HUES6 (cell line): ENCODE measurements at regions not wholly inside any gene's neighbourhood (a gene's known extent, or its start where the extent isn't known, plus 50 kb on each side); places are given as distances from the start of the nearest gene placed in this dataset.
"Not testable (repeated sequence)": the region's sequence is repeated elsewhere in the genome, so short reads cannot be mapped to it uniquely, and the experiment has no call there.

ENCODE experiments used
- H3K27ac ChIP-seq: 2 replicates; pipeline ENCODE4 v1.7.0; 2013; ENCODE audit warnings: low read depth, mild to moderate bottlenecking, low read length, inconsistent platforms
- H3K27me3 ChIP-seq: 2 replicates; pipeline ENCODE4 v1.6.1; 2013; ENCODE audit warnings: low read length; ENCODE audit not compliant: control insufficient read depth, insufficient read depth
- H3K36me3 ChIP-seq: 2 replicates; pipeline ENCODE4 v1.6.1; 2013; ENCODE audit warnings: low read length; ENCODE audit not compliant: control insufficient read depth, insufficient read depth
- H3K4me1 ChIP-seq: 2 replicates; pipeline ENCODE4 v1.6.1; 2013; ENCODE audit warnings: low read length; ENCODE audit not compliant: control insufficient read depth, insufficient read depth
- H3K4me3 ChIP-seq: 2 replicates; pipeline ENCODE4 v1.5.1; 2013; ENCODE audit warnings: low read depth, low read length
- H3K9ac ChIP-seq: one replicate; pipeline ENCODE4 v1.6.1; 2013; ENCODE audit warnings: mild to moderate bottlenecking, low read length
- H3K9me3 ChIP-seq: 2 replicates; pipeline ENCODE4 v1.6.1; 2013; ENCODE audit warnings: low read depth, low read length; ENCODE audit not compliant: control insufficient read depth, insufficient read depth

GRCh38 chr13:91249370-91249769 lies 98.1 kb upstream of the MIR17HG start:
- no peak overlapping the region for H3K27ac ChIP-seq
- 0 out of 2 replicates have a peak, but pooled peaks cover 3% of the 10 kb centered on the region for H3K4me1 ChIP-seq
- H3K9me3 ChIP-seq, result no peaks in the 10 kb centered on the region
- no peaks in the 10 kb centered on the region for H3K27me3 ChIP-seq
- no peak overlapping the region for H3K4me3 ChIP-seq
- no peak overlapping the region for H3K9ac ChIP-seq
- H3K36me3 ChIP-seq, result no peaks in the 10 kb centered on the region

GRCh38 chr13:91249861-91250260 lies 97.6 kb upstream of the MIR17HG start:
- Histone ChIP-seq H3K27me3 (no peaks in the 10 kb centered on the region), H3K27ac (no peak overlapping the region), H3K36me3 (no peaks in the 10 kb centered on the region), H3K9me3 (no peaks in the 10 kb centered on the region), H3K4me3 (no peak overlapping the region), H3K4me1 (0 out of 2 replicates have a peak, but pooled peaks cover 3% of the 10 kb centered on the region), H3K9ac (no peak overlapping the region)

- H3K9ac ChIP-seq, H3K36me3 ChIP-seq, H3K27me3 ChIP-seq, H3K4me1 ChIP-seq, H3K27ac ChIP-seq, H3K9me3 ChIP-seq, H3K4me3 ChIP-seq: not testable (repeated sequence)
Measured at GRCh38 chr13:91251573-91251972, 95.9 kb upstream of the MIR17HG start.

GRCh38 chr13:91264484-91264883 lies 83.0 kb upstream of the MIR17HG start:
- Histone ChIP-seq H3K36me3 (no peaks in the 10 kb centered on the region), H3K9ac (no peak overlapping the region), H3K27me3 (no peaks in the 10 kb centered on the region), H3K9me3 (0 out of 2 replicates have a peak, but pooled peaks cover 3% of the 10 kb centered on the region), H3K4me1 (no peaks in the 10 kb centered on the region), H3K4me3 (no peak overlapping the region), H3K27ac (no peak overlapping the region)

GRCh38 chr13:91269237-91269636 lies 78.2 kb upstream of the MIR17HG start:
- Histone ChIP-seq H3K9ac (no peak overlapping the region), H3K4me3 (no peak overlapping the region)

GRCh38 chr13:91270031-91270430 lies 77.5 kb upstream of the MIR17HG start:
- Histone ChIP-seq H3K27me3 (no peaks in the 10 kb centered on the region), H3K9me3 (no peaks in the 10 kb centered on the region), H3K4me3 (no peak overlapping the region), H3K9ac (no peak overlapping the region), H3K4me1 (no peaks in the 10 kb centered on the region), H3K27ac (no peak overlapping the region), H3K36me3 (no peaks in the 10 kb centered on the region)

More at GRCh38 chr13:91269237-91269636, 78.2 kb upstream of the MIR17HG start:
- Histone ChIP-seq H3K27ac (no peak overlapping the region), H3K36me3 (no peaks in the 10 kb centered on the region), H3K27me3 (no peaks in the 10 kb centered on the region), H3K9me3 (0 out of 2 replicates have a peak, but pooled peaks cover 3% of the 10 kb centered on the region), H3K4me1 (no peaks in the 10 kb centered on the region)

- Histone ChIP-seq H3K4me1 (no peaks in the 10 kb centered on the region), H3K4me3 (no peak overlapping the region), H3K9ac (no peak overlapping the region), H3K27ac (no peak overlapping the region), H3K36me3 (no peaks in the 10 kb centered on the region), H3K9me3 (no peaks in the 10 kb centered on the region), H3K27me3 (no peaks in the 10 kb centered on the region)
Measured at GRCh38 chr13:91272235-91272777, 75.2 kb upstream of the MIR17HG start.

GRCh38 chr13:91273675-91274074 lies 73.8 kb upstream of the MIR17HG start:
- Histone ChIP-seq H3K27ac (no peak overlapping the region), H3K4me3 (no peak overlapping the region), H3K9ac (no peak overlapping the region), H3K27me3 (no peaks in the 10 kb centered on the region), H3K36me3 (no peaks in the 10 kb centered on the region), H3K4me1 (no peaks in the 10 kb centered on the region), H3K9me3 (no peaks in the 10 kb centered on the region)

GRCh38 chr13:91277013-91277676 lies 70.3 kb upstream of the MIR17HG start:
- Histone ChIP-seq H3K4me1 (no peaks in the 10 kb centered on the region), H3K4me3 (no peak overlapping the region), H3K36me3 (no peaks in the 10 kb centered on the region), H3K9me3 (no peaks in the 10 kb centered on the region), H3K27ac (no peak overlapping the region), H3K9ac (no peak overlapping the region), H3K27me3 (no peaks in the 10 kb centered on the region)

- H3K9me3 ChIP-seq, result no peaks in the 10 kb centered on the region
- no peak overlapping the region for H3K4me3 ChIP-seq
- no peak overlapping the region for H3K27ac ChIP-seq
- H3K4me1 ChIP-seq, result no peaks in the 10 kb centered on the region
- no peaks in the 10 kb centered on the region for H3K36me3 ChIP-seq
- H3K9ac ChIP-seq, result no peak overlapping the region
- H3K27me3 ChIP-seq, result no peaks in the 10 kb centered on the region
Measured at GRCh38 chr13:91278291-91278690, 69.2 kb upstream of the MIR17HG start.

GRCh38 chr13:91278888-91279287 lies 68.6 kb upstream of the MIR17HG start:
- no peak overlapping the region for H3K4me3 ChIP-seq
- H3K27me3 ChIP-seq, result no peaks in the 10 kb centered on the region
- H3K4me1 ChIP-seq, result no peaks in the 10 kb centered on the region
- no peaks in the 10 kb centered on the region for H3K36me3 ChIP-seq
- no peak overlapping the region for H3K9ac ChIP-seq
- no peak overlapping the region for H3K27ac ChIP-seq
- no peaks in the 10 kb centered on the region for H3K9me3 ChIP-seq
